PC-3 (cell line): ENCODE measurements at regions not wholly inside any gene's neighbourhood (a gene's known extent, or its start where the extent isn't known, plus 50 kb on each side); places are given as distances from the start of the nearest gene placed in this dataset.

Source experiments
- ATAC-seq: fragments of 200-7000 bp; cut with Tn5 transposase; 2 replicates; pipeline ENCODE4 v1.9.1; 2020; ENCODE audit warnings: mild to moderate bottlenecking, moderate library complexity
- BruUV-seq: library from RNA; stranded (reverse); fragments of 400-500 nt; replicated peaks from 2 replicates; lab custom pipeline; 2021; lab: Mats Ljungman, UMichigan
- CTCF ChIA-PET: fragments of 300-600 bp; sonication (Branson Sonifier 250); formaldehyde crosslinking; loops from one replicate; lab custom pipeline; 2022; ENCODE audit warnings: antibody characterized with exemption; lab: Charles Lee
- POLR2A ChIA-PET: fragments of 300-600 bp; sonication (Branson Sonifier 250); formaldehyde crosslinking; loops from one replicate; lab custom pipeline; 2022; ENCODE audit warnings: antibody characterized with exemption; ENCODE audit not compliant: unreplicated experiment; lab: Charles Lee
- DNase-seq: peaks from one replicate; pipeline ENCODE4 v3.0.0-alpha.2; 2015
- H2AFZ ChIP-seq: fragments of 300-600 bp; sonication (generic); 2 replicates; pipeline ENCODE4 v1.6.0; 2016; ENCODE audit warnings: antibody characterized with exemption, low read length
- H3F3A ChIP-seq: fragments of 300-600 bp; sonication (generic); one replicate; pipeline ENCODE4 v1.6.0; 2017; ENCODE audit warnings: antibody characterized with exemption, low read length, control low read depth, mild to moderate bottlenecking; ENCODE audit not compliant: unreplicated experiment
- H3K27ac ChIP-seq: fragments of 300-600 bp; sonication (generic); 2 replicates; pipeline ENCODE4 v1.5.1; 2016; ENCODE audit warnings: mild to moderate bottlenecking, low read length
- H3K27me3 ChIP-seq: fragments of 300-600 bp; sonication (generic); 2 replicates; pipeline ENCODE4 v1.6.1; 2016; ENCODE audit warnings: low read length, mixed read lengths
- H3K36me3 ChIP-seq: fragments of 300-600 bp; sonication (generic); 2 replicates; pipeline ENCODE4 v1.6.1; 2016; ENCODE audit warnings: low read depth, mixed run types, low read length, mixed read lengths
- H3K4me1 ChIP-seq: fragments of 300-600 bp; sonication (generic); 2 replicates; pipeline ENCODE4 v1.5.1; 2016; ENCODE audit warnings: low read length; ENCODE audit not compliant: insufficient read depth
- H3K4me2 ChIP-seq: fragments of 300-600 bp; sonication (generic); 2 replicates; pipeline ENCODE4 v1.6.0; 2016; ENCODE audit warnings: low read length
- H3K4me3 ChIP-seq: fragments of 300-600 bp; sonication (generic); 2 replicates; pipeline ENCODE4 v1.5.1; 2016; ENCODE audit warnings: mild to moderate bottlenecking, low read length, mixed read lengths
- H3K79me2 ChIP-seq: fragments of 300-600 bp; sonication (generic); 2 replicates; pipeline ENCODE4 v1.6.1; 2017; ENCODE audit warnings: low read length, mixed read lengths
- H3K9ac ChIP-seq: fragments of 300-600 bp; sonication (generic); 2 replicates; pipeline ENCODE4 v1.6.0; 2016; ENCODE audit warnings: mild to moderate bottlenecking, low read length
- H3K9me2 ChIP-seq: fragments of 300-600 bp; sonication (generic); replicated peaks from 2 replicates; pipeline ENCODE4 v1.6.1; 2016; ENCODE audit warnings: mixed run types, low read length, mixed read lengths
- H3K9me3 ChIP-seq: fragments of 300-600 bp; sonication (generic); 2 replicates; pipeline ENCODE4 v1.6.1; 2016; ENCODE audit warnings: low read length, mixed read lengths
- H4K20me1 ChIP-seq: fragments of 300-600 bp; sonication (generic); 2 replicates; pipeline ENCODE4 v1.6.1; 2016; ENCODE audit warnings: low read length, mixed read lengths
- CTCF ChIP-seq: fragments of 300-600 bp; sonication (generic); conservative IDR thresholded peaks from 2 replicates; pipeline ENCODE4 v1.5.1; 2017; ENCODE audit warnings: antibody characterized with exemption, low read depth, mild to moderate bottlenecking, low read length
- EZH2 ChIP-seq: fragments of 300-600 bp; sonication (generic); IDR thresholded peaks from one replicate; pipeline ENCODE4 v1.6.1; 2017; ENCODE audit warnings: antibody characterized with exemption, mild to moderate bottlenecking, low read length; ENCODE audit not compliant: unreplicated experiment
- EZH2phosphoT487 ChIP-seq: fragments of 300-600 bp; sonication (generic); IDR thresholded peaks from 2 replicates; pipeline ENCODE4 v1.6.1; 2018; ENCODE audit warnings: mild to moderate bottlenecking, antibody characterized with exemption, low read length, borderline replicate concordance
- intact Hi-C: fragments of 100-400 bp; cut with micrococcal nuclease; formaldehyde crosslinking; loops from 2 replicates; pipeline ENCODE4 v1.9.0; 2023

- Histone ChIP-seq H4K20me1 (no peaks in the 10 kb centered on the region), H3K4me1 (no peaks in the 10 kb centered on the region), H2AFZ (no peak overlapping the region), H3K9me3 (no peaks in the 10 kb centered on the region), H3K4me2 (no peak overlapping the region), H3K27me3 (no peaks in the 10 kb centered on the region), H3K79me2 (no peaks in the 10 kb centered on the region), H3F3A (no peaks in the 10 kb centered on the region), H3K9ac (no peak overlapping the region), H3K36me3 (no peaks in the 10 kb centered on the region), H3K27ac (no peak overlapping the region), H3K4me3 (no peak overlapping the region), H3K9me2 (no peaks in the 10 kb centered on the region)
- CTCF ChIA-PET, result no interaction called here
- TF ChIP-seq EZH2 (no peak), EZH2phosphoT487 (no peak), CTCF (no peak)
- intact Hi-C loops, result no loop called here
- POLR2A ChIA-PET, result no interaction called here
- BruUV-seq, result no TSS peak
- DNase-seq (no peak), ATAC-seq (no peak)
These were observed 105.2 kb upstream of the ZNF648 start for GRCh38 chr1:182166750-182167149.

GRCh38 chr1:182166321-182166720, 104.8 kb upstream of the ZNF648 start:
- Histone ChIP-seq H3K9me3 (no peaks in the 10 kb centered on the region), H2AFZ (no peak overlapping the region), H3K27ac (no peak overlapping the region), H3K9me2 (no peaks in the 10 kb centered on the region), H4K20me1 (no peaks in the 10 kb centered on the region), H3K9ac (no peak overlapping the region), H3K36me3 (no peaks in the 10 kb centered on the region), H3K4me3 (no peak overlapping the region), H3F3A (no peaks in the 10 kb centered on the region), H3K79me2 (no peaks in the 10 kb centered on the region), H3K4me1 (no peaks in the 10 kb centered on the region), H3K4me2 (no peak overlapping the region), H3K27me3 (no peaks in the 10 kb centered on the region)
- ChIA-PET POLR2A (no interaction called here), CTCF (no interaction called here)
- ATAC-seq, result no peak
- intact Hi-C loops, result no loop called here
- no peak for DNase-seq
- TF ChIP-seq EZH2 (no peak), CTCF (no peak), EZH2phosphoT487 (no peak)
- no TSS peak for BruUV-seq

- Histone ChIP-seq H3K4me3 (no peak overlapping the region), H3K4me1 (no peaks in the 10 kb centered on the region), H3K36me3 (no peaks in the 10 kb centered on the region), H3K4me2 (no peak overlapping the region), H3K9me3 (0 out of 2 replicates have a peak, but pooled peaks cover 3% of the 10 kb centered on the region), H2AFZ (no peak overlapping the region), H3K27ac (no peak overlapping the region), H3F3A (no peaks in the 10 kb centered on the region), H4K20me1 (no peaks in the 10 kb centered on the region), H3K9me2 (no peaks in the 10 kb centered on the region), H3K9ac (no peak overlapping the region), H3K79me2 (no peaks in the 10 kb centered on the region), H3K27me3 (no peaks in the 10 kb centered on the region)
- ATAC-seq (no peak), DNase-seq (no peak)
- TF ChIP-seq EZH2phosphoT487 (no peak), CTCF (no peak), EZH2 (no peak)
- no TSS peak for BruUV-seq
- ChIA-PET POLR2A (no interaction called here), CTCF (no interaction called here)
- intact Hi-C loops, result no loop called here
These were observed 102.8 kb upstream of the ZNF648 start for GRCh38 chr1:182164273-182164672.
